Progenitor cell of endocrine pancreas (in vitro differentiated cells): ENCODE measurements at regions not wholly inside any gene's neighbourhood (a gene's known extent, or its start where the extent isn't known, plus 50 kb on each side); places are given as distances from the start of the nearest gene placed in this dataset.

Experiments
- DNase-seq: peaks from one replicate; pipeline ENCODE4 v3.0.0; 2021; ENCODE audit warnings: low spot score; ENCODE audit not compliant: unreplicated experiment
- H3K27ac Mint-ChIP-seq: 2 replicates; pipeline ENCODE4 v1.8.0; 2021; ENCODE audit warnings: mild to moderate bottlenecking, moderate library complexity, mixed read lengths
- H3K27me3 Mint-ChIP-seq: 2 replicates; pipeline ENCODE4 v1.8.0; 2021; ENCODE audit warnings: mixed read lengths
- H3K36me3 Mint-ChIP-seq: 2 replicates; pipeline ENCODE4 v1.8.0; 2022; ENCODE audit warnings: mixed read lengths; ENCODE audit not compliant: insufficient read depth
- H3K4me1 Mint-ChIP-seq: 2 replicates; pipeline ENCODE4 v1.8.0; 2021; ENCODE audit warnings: low read depth, mixed read lengths
- H3K4me3 Mint-ChIP-seq: 2 replicates; pipeline ENCODE4 v1.8.0; 2021; ENCODE audit warnings: low read depth, mild to moderate bottlenecking, moderate library complexity, mixed read lengths
- H3K9me3 Mint-ChIP-seq: 2 replicates; pipeline ENCODE4 v1.8.0; 2021; ENCODE audit warnings: low read depth, mixed read lengths
- CTCF ChIP-seq: fragments of 200-600 bp; sonication (generic); IDR thresholded peaks from one replicate; pipeline ENCODE4 v1.5.0; 2021; ENCODE audit warnings: antibody characterized with exemption, mild to moderate bottlenecking; ENCODE audit not compliant: unreplicated experiment

GRCh38 chr7:67692425-67692824, 695.8 kb downstream of the TYW1 start:
- H3K27ac Mint-ChIP-seq: no peak overlapping the region
- no peak for DNase-seq
- H3K36me3 Mint-ChIP-seq: no peaks in the 10 kb centered on the region
- H3K4me3 Mint-ChIP-seq: no peak overlapping the region
- no peak for TF ChIP-seq CTCF
- H3K4me1 Mint-ChIP-seq: peaks cover 23% of the 10 kb centered on the region
- peaks cover 8% of the 10 kb centered on the region for H3K9me3 Mint-ChIP-seq
- H3K27me3 Mint-ChIP-seq: peaks cover 7% of the 10 kb centered on the region

GRCh38 chr7:67696124-67696523, 699.5 kb downstream of the TYW1 start:
- no peaks in the 10 kb centered on the region for H3K36me3 Mint-ChIP-seq
- peaks cover 21% of the 10 kb centered on the region for H3K4me1 Mint-ChIP-seq
- no peak for DNase-seq
- peaks cover 7% of the 10 kb centered on the region for H3K27me3 Mint-ChIP-seq
- no peak for TF ChIP-seq CTCF
- no peak overlapping the region for H3K4me3 Mint-ChIP-seq
- H3K9me3 Mint-ChIP-seq: peaks cover 1% of the 10 kb centered on the region
- H3K27ac Mint-ChIP-seq: no peak overlapping the region

- peaks cover 7% of the 10 kb centered on the region for H3K27me3 Mint-ChIP-seq
- no peak for DNase-seq
- no peaks in the 10 kb centered on the region for H3K36me3 Mint-ChIP-seq
- H3K4me3 Mint-ChIP-seq: no peak overlapping the region
- no peak for TF ChIP-seq CTCF
- peaks cover 21% of the 10 kb centered on the region for H3K4me1 Mint-ChIP-seq
- H3K9me3 Mint-ChIP-seq: peaks cover 5% of the 10 kb centered on the region
- H3K27ac Mint-ChIP-seq: no peak overlapping the region
Measured at GRCh38 chr7:67696878-67697277, 700.2 kb downstream of the TYW1 start.

GRCh38 chr7:67698354-67698753, 701.7 kb downstream of the TYW1 start:
- Mint-ChIP-seq H3K4me1 (peaks cover 21% of the 10 kb centered on the region), H3K27ac (no peak overlapping the region), H3K36me3 (no peaks in the 10 kb centered on the region), H3K4me3 (no peak overlapping the region), H3K27me3 (peaks cover 7% of the 10 kb centered on the region), H3K9me3 (peaks cover 5% of the 10 kb centered on the region)
- no peak for DNase-seq
- TF ChIP-seq CTCF: no peak

- H3K27me3 Mint-ChIP-seq: no peaks in the 10 kb centered on the region
- peaks cover 3% of the 10 kb centered on the region for H3K36me3 Mint-ChIP-seq
- TF ChIP-seq CTCF: no peak
- H3K4me3 Mint-ChIP-seq: no peak overlapping the region
- no peak overlapping the region for H3K27ac Mint-ChIP-seq
- peaks cover 17% of the 10 kb centered on the region for H3K9me3 Mint-ChIP-seq
- DNase-seq: no peak
- peaks cover 3% of the 10 kb centered on the region for H3K4me1 Mint-ChIP-seq
Measured at GRCh38 chr7:67705850-67706249, 709.2 kb downstream of the TYW1 start.
